ENCODE measurements at regions not wholly inside any gene's neighbourhood (a gene's known extent, or its start where the extent isn't known, plus 50 kb on each side); places are given as distances from the start of the nearest gene placed in this dataset.

DNA sequence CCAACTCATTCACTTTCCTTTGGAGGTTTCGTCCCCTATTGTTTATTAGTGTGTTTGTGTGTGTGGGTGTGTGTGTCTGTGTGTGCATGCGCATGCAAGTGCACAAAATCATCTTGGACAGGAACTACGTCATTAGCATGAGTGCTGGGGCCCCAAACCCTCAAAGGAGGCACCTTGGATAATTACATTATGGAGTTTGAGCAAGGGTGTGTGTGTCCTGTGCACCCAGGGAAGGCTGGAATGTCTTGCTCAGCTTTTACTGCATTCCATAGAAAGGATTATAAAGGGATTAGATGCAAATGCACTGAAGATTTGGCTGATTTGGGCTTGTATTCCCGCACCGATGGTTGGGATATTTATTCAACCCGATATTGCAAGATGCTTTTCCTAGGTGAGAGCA is 203.4 kb upstream of the NAV2 start:
- CTCF ChIA-PET: no interaction called here
- Histone ChIP-seq H3K4me3 (no peak overlapping the region), H3K79me2 (ENCODE audit: control insufficient read depth, insufficient read depth, low read length) (no peaks in the 10 kb centered on the region), H4K20me1 (ENCODE audit: control insufficient read depth, insufficient read depth) (no peaks in the 10 kb centered on the region), H3K27me3 (replicated peaks in 1 of 2; ENCODE audit: control insufficient read depth in 2 of 2, insufficient read depth in 2 of 2, low read length in 1 of 2) (no peaks in the 10 kb centered on the region), H3K4me1 (ENCODE audit: control insufficient read depth, insufficient read depth, low read length) (no peaks in the 10 kb centered on the region), H3K27ac (ENCODE audit: control insufficient read depth, insufficient read depth) (no peak overlapping the region), H3K4me2 (ENCODE audit: control insufficient read depth, insufficient read depth) (no peak overlapping the region), H2AFZ (ENCODE audit: control insufficient read depth, low read depth, low read length) (no peak overlapping the region), H3K9ac (ENCODE audit: control insufficient read depth, insufficient read depth, low read length) (no peak overlapping the region), H3K9me3 (replicated peaks; ENCODE audit: control insufficient read depth, insufficient read depth, low read length) (no peaks in the 10 kb centered on the region), H3K36me3 (ENCODE audit: control insufficient read depth in 2 of 2, insufficient read depth in 2 of 2, low read length in 1 of 2) (no peaks in the 10 kb centered on the region)
- intact Hi-C loops (cut with micrococcal nuclease; ENCODE audit: unreplicated experiment): no loop called here
- DNase-seq (ENCODE audit: low read depth, low spot score) (no peak), FAIRE-seq (no peak), ATAC-seq (no peak)
- in situ Hi-C loops (cut with MboI): no loop called here
- RAD21 ChIA-PET (ENCODE audit: unreplicated experiment): no interaction called here
- no TSS peak for BruUV-seq (replicated peaks)
- POLR2A ChIA-PET: no interaction called here
- SMC1A ChIA-PET (ENCODE audit: uncharacterized antibody, unreplicated experiment): no interaction called here
- 61% methylated on average over 6 of the region's 6 CpGs for WGBS (ENCODE audit: insufficient coverage, insufficient replicate concordance, low lambda C conversion rate, missing lambda C conversion rate)
- TF ChIP-seq BHLHE40 (IDR thresholded peaks at IDR 0.05; ENCODE audit: borderline replicate concordance in 1 of 2, low read depth in 2 of 2, low read length in 1 of 2): no peak
- TF ChIP-seq ZNF274 (IDR thresholded peaks at IDR 0.05; ENCODE audit: insufficient read depth, insufficient read length): no peak
- no peak for TF ChIP-seq RAD21 (IDR thresholded peaks at IDR 0.05; ENCODE audit: insufficient read depth, low read depth, low read length)
- TF ChIP-seq, protein P1, sequence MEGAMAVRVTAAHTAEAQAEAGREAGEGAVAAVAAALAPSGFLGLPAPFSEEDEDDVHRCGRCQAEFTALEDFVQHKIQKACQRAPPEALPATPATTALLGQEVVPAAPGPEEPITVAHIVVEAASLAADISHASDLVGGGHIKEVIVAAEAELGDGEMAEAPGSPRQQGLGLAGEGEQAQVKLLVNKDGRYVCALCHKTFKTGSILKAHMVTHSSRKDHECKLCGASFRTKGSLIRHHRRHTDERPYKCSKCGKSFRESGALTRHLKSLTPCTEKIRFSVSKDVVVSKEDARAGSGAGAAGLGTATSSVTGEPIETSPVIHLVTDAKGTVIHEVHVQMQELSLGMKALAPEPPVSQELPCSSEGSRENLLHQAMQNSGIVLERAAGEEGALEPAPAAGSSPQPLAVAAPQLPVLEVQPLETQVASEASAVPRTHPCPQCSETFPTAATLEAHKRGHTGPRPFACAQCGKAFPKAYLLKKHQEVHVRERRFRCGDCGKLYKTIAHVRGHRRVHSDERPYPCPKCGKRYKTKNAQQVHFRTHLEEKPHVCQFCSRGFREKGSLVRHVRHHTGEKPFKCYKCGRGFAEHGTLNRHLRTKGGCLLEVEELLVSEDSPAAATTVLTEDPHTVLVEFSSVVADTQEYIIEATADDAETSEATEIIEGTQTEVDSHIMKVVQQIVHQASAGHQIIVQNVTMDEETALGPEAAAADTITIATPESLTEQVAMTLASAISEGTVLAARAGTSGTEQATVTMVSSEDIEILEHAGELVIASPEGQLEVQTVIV (IDR thresholded peaks at IDR 0.05; ENCODE audit: borderline replicate concordance, partially characterized antibody): no peak
- TF ChIP-seq MTA2 (IDR thresholded peaks at IDR 0.05; ENCODE audit: low read depth): no peak
- no peak for TF ChIP-seq PRDM15 (CRISPR knock-in tag; IDR thresholded peaks at IDR 0.05)
- no peak for TF ChIP-seq RCOR1 (conservative IDR thresholded peaks at IDR 0.05; ENCODE audit: low read depth, low read length)
- no peak for TF ChIP-seq ZNF622 (IDR thresholded peaks at IDR 0.05)
- TF ChIP-seq RBBP5 (conservative IDR thresholded peaks at IDR 0.05): no peak
- TF ChIP-seq, protein P2, sequence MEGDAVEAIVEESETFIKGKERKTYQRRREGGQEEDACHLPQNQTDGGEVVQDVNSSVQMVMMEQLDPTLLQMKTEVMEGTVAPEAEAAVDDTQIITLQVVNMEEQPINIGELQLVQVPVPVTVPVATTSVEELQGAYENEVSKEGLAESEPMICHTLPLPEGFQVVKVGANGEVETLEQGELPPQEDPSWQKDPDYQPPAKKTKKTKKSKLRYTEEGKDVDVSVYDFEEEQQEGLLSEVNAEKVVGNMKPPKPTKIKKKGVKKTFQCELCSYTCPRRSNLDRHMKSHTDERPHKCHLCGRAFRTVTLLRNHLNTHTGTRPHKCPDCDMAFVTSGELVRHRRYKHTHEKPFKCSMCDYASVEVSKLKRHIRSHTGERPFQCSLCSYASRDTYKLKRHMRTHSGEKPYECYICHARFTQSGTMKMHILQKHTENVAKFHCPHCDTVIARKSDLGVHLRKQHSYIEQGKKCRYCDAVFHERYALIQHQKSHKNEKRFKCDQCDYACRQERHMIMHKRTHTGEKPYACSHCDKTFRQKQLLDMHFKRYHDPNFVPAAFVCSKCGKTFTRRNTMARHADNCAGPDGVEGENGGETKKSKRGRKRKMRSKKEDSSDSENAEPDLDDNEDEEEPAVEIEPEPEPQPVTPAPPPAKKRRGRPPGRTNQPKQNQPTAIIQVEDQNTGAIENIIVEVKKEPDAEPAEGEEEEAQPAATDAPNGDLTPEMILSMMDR (IDR thresholded peaks at IDR 0.05 in 2 of 3, conservative IDR thresholded peaks at IDR 0.05 in 1 of 3; ENCODE audit: control insufficient read depth in 2 of 3, extremely low read depth in 1 of 3, insufficient read depth in 1 of 3, low read depth in 3 of 3, low read length in 3 of 3): no peak
- TF ChIP-seq CBX3 (IDR thresholded peaks at IDR 0.05; ENCODE audit: borderline replicate concordance, low read depth): no peak
- TF ChIP-seq BCLAF1 (IDR thresholded peaks at IDR 0.05): no peak
- no peak for TF ChIP-seq KDM1A (IDR thresholded peaks at IDR 0.05; ENCODE audit: borderline replicate concordance)
- no peak for TF ChIP-seq ZBED1 (IDR thresholded peaks at IDR 0.05; ENCODE audit: borderline replicate concordance)

Measured in GM12878 (cell line).